ENCODE measurements at regions not wholly inside any gene's neighbourhood (a gene's known extent, or its start where the extent isn't known, plus 50 kb on each side); places are given as distances from the start of the nearest gene placed in this dataset.

DNA sequence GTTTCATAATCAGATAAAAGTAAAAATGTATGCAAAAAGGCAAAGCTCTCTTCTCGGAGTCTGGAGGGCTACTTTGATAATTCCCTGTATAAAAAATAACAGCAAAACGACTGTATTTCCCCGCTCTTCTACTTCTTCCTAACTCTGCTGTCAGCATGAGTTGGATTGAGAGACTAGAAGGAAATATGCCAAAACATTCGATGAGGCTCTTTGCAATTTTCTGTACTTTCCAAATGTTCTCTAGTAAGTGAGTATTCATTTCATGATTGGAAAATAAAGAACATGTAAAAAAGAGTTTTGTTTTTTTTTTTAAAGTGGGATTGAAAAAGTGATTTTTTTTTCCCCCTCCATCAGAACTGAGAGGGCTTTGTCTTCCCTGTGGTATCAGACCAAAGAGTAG is 677.5 kb downstream of the ACTL7B start:
- no peak for ATAC-seq
- TF ChIP-seq EZH2 (IDR thresholded peaks at IDR 0.05; ENCODE audit: low read length, unreplicated experiment): no peak
- no peak for TF ChIP-seq EZH2phosphoT487 (IDR thresholded peaks at IDR 0.05; ENCODE audit: borderline replicate concordance, low read length)
- TF ChIP-seq, protein P1, sequence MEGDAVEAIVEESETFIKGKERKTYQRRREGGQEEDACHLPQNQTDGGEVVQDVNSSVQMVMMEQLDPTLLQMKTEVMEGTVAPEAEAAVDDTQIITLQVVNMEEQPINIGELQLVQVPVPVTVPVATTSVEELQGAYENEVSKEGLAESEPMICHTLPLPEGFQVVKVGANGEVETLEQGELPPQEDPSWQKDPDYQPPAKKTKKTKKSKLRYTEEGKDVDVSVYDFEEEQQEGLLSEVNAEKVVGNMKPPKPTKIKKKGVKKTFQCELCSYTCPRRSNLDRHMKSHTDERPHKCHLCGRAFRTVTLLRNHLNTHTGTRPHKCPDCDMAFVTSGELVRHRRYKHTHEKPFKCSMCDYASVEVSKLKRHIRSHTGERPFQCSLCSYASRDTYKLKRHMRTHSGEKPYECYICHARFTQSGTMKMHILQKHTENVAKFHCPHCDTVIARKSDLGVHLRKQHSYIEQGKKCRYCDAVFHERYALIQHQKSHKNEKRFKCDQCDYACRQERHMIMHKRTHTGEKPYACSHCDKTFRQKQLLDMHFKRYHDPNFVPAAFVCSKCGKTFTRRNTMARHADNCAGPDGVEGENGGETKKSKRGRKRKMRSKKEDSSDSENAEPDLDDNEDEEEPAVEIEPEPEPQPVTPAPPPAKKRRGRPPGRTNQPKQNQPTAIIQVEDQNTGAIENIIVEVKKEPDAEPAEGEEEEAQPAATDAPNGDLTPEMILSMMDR (conservative IDR thresholded peaks at IDR 0.05; ENCODE audit: low read depth, low read length): no peak
- CTCF ChIA-PET: no interaction called here
- no peaks in the 10 kb centered on the region for H3F3A ChIP-seq (ENCODE audit: low read length, unreplicated experiment)
- H4K20me1 ChIP-seq (ENCODE audit: low read length): no peaks in the 10 kb centered on the region
- H3K9me3 ChIP-seq (ENCODE audit: low read length): no peaks in the 10 kb centered on the region
- H3K9ac ChIP-seq (ENCODE audit: low read length): no peak overlapping the region
- H3K27ac ChIP-seq (ENCODE audit: low read length): no peak overlapping the region
- DNase-seq: no peak
- POLR2A ChIA-PET (ENCODE audit: unreplicated experiment): no interaction called here
- BruUV-seq (replicated peaks): no TSS peak
- no peak overlapping the region for H3K4me2 ChIP-seq (ENCODE audit: low read length)
- no peaks in the 10 kb centered on the region for H3K9me2 ChIP-seq (replicated peaks; ENCODE audit: low read length)
- H3K79me2 ChIP-seq (ENCODE audit: low read length): no peaks in the 10 kb centered on the region
- no peak overlapping the region for H3K4me3 ChIP-seq (ENCODE audit: low read length)
- H2AFZ ChIP-seq (ENCODE audit: low read length): no peak overlapping the region
- H3K27me3 ChIP-seq (ENCODE audit: low read length): no peaks in the 10 kb centered on the region
- intact Hi-C loops (cut with micrococcal nuclease): no loop called here
- peaks cover 4% of the 10 kb centered on the region for H3K4me1 ChIP-seq (ENCODE audit: insufficient read depth, low read length)
- no peaks in the 10 kb centered on the region for H3K36me3 ChIP-seq (ENCODE audit: low read depth, low read length)

DNA sequence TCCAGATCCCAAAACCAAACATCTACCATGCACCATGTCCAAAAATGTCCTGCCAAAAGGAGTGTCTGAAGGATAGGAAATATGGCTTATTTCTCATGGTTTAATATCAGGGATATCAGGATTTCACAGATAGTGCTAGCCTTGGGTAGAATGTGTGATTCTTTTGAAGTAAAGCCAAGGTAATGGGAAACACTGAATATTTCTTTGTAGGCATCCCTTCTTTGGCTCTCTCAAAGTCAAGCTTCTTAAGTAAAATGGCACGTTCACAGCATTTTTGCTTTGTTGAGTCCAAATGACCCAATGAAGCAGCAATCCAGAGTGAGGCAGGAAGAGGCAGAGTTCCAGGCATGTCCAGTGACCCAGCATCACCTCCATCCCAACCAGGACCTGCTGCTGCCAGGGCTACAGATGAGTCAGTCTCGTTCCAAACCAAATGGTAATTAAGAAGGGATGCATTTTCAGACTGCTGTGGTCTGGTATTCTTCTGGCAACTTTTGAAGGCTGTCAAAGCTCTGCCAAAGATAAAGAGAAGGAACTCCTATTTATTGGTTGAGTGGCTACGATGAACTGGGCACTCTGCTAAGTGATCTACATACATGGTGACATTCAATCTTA is 678.8 kb upstream of the KLF4 start:
- Histone ChIP-seq H3K9me3 (ENCODE audit: low read length) (no peaks in the 10 kb centered on the region), H3K9ac (ENCODE audit: low read length) (no peak overlapping the region), H3K9me2 (replicated peaks; ENCODE audit: low read length) (no peaks in the 10 kb centered on the region), H4K20me1 (ENCODE audit: low read length) (no peaks in the 10 kb centered on the region), H3K27me3 (ENCODE audit: low read length) (no peaks in the 10 kb centered on the region), H2AFZ (ENCODE audit: low read length) (no peak overlapping the region), H3F3A (ENCODE audit: low read length, unreplicated experiment) (no peaks in the 10 kb centered on the region), H3K4me1 (ENCODE audit: insufficient read depth, low read length) (no peaks in the 10 kb centered on the region), H3K4me2 (ENCODE audit: low read length) (no peak overlapping the region), H3K27ac (ENCODE audit: low read length) (no peak overlapping the region), H3K4me3 (ENCODE audit: low read length) (no peak overlapping the region), H3K36me3 (ENCODE audit: low read depth, low read length) (no peaks in the 10 kb centered on the region), H3K79me2 (ENCODE audit: low read length) (no peaks in the 10 kb centered on the region)
- intact Hi-C loops (cut with micrococcal nuclease): no loop called here
- ATAC-seq (no peak), DNase-seq (no peak)
- ChIA-PET POLR2A (ENCODE audit: unreplicated experiment) (no interaction called here), CTCF (no interaction called here)
- no TSS peak for BruUV-seq (replicated peaks)
- TF ChIP-seq, protein P1 (conservative IDR thresholded peaks at IDR 0.05; ENCODE audit: low read depth, low read length): no peak
- TF ChIP-seq EZH2 (IDR thresholded peaks at IDR 0.05; ENCODE audit: low read length, unreplicated experiment): no peak
- no peak for TF ChIP-seq EZH2phosphoT487 (IDR thresholded peaks at IDR 0.05; ENCODE audit: borderline replicate concordance, low read length)

DNA sequence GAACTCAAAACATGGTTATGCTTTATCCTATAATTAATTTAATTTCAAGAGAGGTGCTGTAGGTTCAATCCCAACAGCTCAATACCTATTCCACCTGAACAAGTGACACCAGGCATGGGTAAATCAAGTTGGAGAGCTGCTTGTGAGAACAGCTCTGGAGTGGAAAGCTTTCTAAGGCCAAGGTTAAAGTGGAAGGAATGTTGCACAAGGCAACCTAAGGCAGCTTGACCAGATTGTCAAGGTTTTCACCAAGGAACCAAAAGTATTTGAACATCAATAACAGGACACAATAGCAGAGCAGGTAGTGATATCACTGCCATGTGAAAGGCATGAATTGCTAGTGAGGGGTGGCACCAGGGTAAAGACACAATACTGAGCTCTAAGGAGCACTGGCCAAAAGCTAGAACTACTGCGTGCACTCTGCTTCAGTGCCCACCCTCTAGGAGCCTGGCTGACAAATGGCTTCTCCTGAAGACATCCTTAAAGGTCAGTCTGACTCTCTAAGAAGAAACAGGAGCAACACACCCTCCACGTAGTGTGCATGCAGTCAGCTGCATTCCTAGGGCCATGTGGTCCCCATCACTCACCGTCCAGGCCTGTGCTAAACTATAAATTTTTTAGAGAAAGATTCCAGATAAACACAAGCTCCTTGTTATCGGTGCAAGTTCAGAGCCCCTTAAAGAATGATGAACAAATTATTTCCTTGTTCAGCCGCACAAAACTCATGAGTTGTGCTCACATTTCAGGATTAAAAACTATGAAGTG is 677.7 kb upstream of the KLF4 start:
- no peaks in the 10 kb centered on the region for H3K36me3 ChIP-seq (ENCODE audit: low read depth, low read length)
- H3K9me2 ChIP-seq (replicated peaks; ENCODE audit: low read length): no peaks in the 10 kb centered on the region
- intact Hi-C loops (cut with micrococcal nuclease): no loop called here
- H4K20me1 ChIP-seq (ENCODE audit: low read length): no peaks in the 10 kb centered on the region
- no TSS peak for BruUV-seq (replicated peaks)
- no peaks in the 10 kb centered on the region for H3K79me2 ChIP-seq (ENCODE audit: low read length)
- H3K4me2 ChIP-seq (ENCODE audit: low read length): no peak overlapping the region
- no peaks in the 10 kb centered on the region for H3K27me3 ChIP-seq (ENCODE audit: low read length)
- CTCF ChIA-PET: no interaction called here
- no peak for TF ChIP-seq EZH2 (IDR thresholded peaks at IDR 0.05; ENCODE audit: low read length, unreplicated experiment)
- no peak for TF ChIP-seq EZH2phosphoT487 (IDR thresholded peaks at IDR 0.05; ENCODE audit: borderline replicate concordance, low read length)
- TF ChIP-seq, protein P1 (conservative IDR thresholded peaks at IDR 0.05; ENCODE audit: low read depth, low read length): no peak
- DNase-seq: no peak
- no peak overlapping the region for H3K9ac ChIP-seq (ENCODE audit: low read length)
- POLR2A ChIA-PET (ENCODE audit: unreplicated experiment): no interaction called here
- H3K27ac ChIP-seq (ENCODE audit: low read length): no peak overlapping the region
- ATAC-seq: no peak
- H3K4me3 ChIP-seq (ENCODE audit: low read length): no peak overlapping the region
- no peaks in the 10 kb centered on the region for H3K9me3 ChIP-seq (ENCODE audit: low read length)
- H3K4me1 ChIP-seq (ENCODE audit: insufficient read depth, low read length): peaks cover 8% of the 10 kb centered on the region; the same call in 1 of the 2 replicates
- H2AFZ ChIP-seq (ENCODE audit: low read length): no peak overlapping the region
- H3F3A ChIP-seq (ENCODE audit: low read length, unreplicated experiment): no peaks in the 10 kb centered on the region
